ENCODE measurements at regions not wholly inside any gene's neighbourhood (a gene's known extent, or its start where the extent isn't known, plus 50 kb on each side); places are given as distances from the start of the nearest gene placed in this dataset.

DNA sequence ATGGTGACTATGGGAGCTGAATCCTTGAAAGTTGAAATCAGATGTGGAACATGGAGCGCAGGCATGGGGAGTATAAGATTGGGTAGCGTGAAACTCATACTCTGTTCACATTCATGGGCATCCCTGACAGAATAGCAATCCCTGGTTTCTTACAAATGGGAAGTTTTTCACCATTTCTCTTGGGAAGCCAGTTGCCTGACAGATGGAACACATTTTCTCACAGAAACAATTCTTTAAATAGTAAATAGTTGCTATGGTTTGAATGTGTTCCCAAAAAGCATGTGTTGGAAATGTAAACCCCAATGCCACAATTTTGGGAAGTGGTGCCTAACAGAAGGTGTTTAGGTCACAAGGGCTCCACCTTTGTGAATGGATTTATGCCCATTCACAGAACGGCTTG, 262.8 kb upstream of the HS3ST5 start:
- no peak for DNase-seq

DNA sequence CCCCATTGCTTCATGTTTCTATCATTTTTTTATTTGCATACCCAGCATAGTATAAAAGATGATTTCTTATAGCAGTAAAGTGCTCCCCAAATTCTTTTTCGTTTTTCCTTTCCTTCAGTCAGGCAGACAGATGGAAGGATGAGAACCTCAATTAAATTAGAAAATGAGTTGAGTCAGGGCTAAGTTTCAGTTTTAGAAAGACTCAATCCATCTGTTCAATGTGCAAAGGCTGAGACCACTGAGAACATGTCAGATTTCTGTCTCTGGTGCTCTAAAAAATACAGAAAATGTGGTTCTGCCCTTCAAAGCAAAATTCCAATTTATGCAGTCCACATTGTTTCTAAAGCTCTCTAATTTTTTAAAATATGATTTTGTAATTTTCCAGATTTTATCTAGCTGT, 257.6 kb upstream of the HS3ST5 start:
- no peak for DNase-seq

DNA sequence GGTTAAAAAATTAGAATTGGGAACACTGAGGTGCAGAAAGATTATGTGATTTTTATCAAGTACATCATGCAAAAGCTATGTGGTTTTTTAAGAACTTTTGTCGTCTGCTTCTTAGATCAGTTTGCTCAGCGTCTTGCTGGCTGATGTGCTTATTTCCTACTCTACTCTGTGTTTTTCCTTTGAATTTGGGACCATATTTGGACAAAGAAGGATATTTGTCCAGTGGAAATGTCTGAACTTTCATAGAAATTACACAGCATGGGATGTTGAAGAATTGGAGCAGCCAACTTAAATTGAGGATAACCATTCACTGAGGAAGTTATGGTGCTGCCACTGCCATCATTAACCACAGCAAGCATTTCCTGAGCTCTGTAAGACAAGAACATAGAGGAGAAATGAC, 252.8 kb upstream of the HS3ST5 start:
- DNase-seq = no peak

DNA sequence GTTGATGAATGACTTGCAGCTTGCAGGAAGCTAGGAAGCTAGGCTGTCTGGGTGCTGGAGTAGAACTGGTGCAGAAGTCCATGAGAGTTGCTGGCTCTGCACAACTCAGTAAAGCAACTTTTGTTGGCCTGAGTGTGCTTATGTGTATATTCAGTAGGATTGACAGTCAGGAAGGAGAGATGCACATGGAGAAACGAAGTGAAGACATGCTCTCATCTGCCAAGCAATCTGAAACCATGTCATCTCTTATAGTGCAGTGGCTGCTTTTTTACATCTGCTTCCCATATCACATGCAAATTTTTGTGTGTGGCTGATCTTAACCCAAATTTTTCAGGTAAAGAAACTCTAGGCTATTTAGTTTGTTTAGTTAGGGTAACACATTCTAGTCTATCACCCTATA, 252.4 kb upstream of the HS3ST5 start:
- no peak for DNase-seq

DNA sequence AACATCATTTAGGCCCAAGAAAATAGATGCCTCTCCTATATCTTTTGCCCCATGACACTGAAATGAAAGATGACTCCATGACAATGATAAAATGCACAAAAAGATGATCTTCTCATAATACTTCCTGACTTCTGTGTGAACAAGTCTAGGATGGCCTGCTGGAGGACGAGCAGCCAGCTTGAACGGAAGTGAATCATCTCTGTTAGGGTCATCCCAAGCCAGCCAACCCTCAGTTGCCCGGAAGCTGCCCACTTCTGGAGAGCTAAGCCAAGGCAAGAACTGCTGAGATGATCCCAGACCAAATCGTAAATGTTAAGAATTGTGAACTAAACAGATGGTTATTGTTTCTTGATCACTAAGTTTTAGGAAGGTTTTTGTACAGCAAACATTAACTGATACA, 249.7 kb upstream of the HS3ST5 start:
- no peak for DNase-seq

DNA sequence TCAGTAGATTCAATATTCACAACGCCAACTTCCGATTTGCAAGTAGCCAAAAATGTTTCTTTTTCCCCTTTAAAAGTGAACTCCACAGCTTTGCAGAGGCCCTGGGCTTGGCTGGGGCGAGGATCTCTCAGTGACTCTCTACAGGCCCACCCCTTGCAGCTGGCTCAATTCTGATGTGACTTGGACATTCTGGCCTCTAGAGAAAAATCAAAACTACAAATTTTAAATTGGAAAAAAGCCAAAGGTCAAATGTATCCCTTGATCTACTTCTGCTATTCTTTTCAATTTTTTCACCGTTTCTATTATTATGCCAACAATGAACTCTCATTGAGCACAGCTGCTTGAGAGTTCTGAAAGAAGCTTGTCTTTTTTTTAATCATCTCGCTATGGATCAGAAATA, 245.9 kb upstream of the HS3ST5 start:
- no peak for DNase-seq

DNA sequence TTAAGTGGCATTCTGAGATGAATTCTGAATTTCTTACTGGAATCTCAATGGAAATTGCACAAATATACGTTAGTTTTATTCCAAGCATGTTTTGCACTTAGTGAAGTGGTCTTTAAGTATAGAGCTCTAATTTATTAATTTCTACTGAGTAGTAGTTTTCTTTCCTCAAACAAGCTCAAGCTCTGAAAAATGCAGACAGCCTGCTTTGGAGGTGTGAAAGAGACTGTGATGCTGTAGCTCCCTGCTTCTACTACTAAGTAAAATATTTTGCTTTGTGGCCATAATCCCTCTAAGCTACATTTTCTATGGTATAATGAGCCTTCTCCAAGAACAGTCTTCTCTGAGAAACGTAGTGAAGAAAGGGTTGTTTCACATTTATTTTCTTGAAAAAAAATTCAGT, 243.5 kb upstream of the HS3ST5 start:
- no peak for DNase-seq

DNA sequence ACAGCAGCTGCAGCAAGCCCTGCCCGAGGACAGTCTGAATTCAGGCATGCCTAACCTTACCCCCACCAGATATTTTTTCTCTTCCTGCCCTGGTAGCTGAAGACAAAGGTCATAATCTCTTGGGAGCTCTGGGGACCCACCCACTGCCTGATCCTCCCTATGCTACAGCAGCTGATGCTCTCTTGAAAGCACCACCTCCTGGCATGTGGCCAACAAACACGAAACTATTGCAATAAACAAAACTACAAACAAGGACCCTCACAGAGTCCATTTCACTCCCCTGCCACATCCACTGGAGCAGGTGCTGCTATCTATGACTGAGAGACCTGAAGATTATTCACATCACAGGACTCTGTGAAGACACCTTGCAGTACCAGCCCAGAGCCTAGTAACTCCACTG, 238.5 kb upstream of the HS3ST5 start:
- DNase-seq = no peak

DNA sequence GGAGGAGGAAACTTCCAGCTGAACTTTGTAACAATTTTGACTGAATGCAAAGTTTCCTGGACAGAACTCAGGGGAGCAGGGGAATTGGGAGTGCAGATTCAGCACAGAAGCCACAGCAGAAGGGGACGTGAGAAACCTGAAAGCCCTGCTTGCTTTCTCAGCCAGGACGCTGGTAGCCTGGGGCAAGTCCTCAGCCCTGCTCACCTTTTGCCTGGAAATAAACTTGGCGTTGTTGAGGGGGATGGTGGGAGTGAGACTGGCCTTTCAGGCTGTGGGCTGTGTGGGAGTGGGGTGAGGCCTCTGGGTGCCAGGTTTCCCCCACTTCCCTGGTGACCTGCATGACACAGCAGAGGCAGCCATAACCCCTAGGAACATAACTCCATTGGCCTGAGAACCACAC, 238.1 kb upstream of the HS3ST5 start:
- DNase-seq = no peak

DNA sequence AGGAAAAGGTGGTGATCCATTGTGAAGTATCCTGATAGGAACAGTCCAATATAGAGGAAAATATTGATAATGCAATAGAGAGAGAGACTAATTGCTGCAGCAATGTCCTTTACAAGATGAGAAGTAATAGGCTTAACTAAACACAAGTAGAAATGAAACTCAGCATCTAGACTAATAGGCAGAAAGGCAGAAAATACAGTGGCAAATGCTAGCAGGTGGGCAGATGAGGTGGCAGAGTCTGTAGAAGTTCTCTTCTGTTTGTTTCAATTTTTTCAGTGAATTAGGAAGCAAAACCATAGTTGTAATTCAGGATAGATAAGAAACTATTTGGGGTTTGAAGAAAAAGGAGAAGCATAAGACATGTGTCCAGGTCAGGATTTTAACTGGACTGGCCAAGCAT, 236.7 kb upstream of the HS3ST5 start:
- DNase-seq = no peak

DNA sequence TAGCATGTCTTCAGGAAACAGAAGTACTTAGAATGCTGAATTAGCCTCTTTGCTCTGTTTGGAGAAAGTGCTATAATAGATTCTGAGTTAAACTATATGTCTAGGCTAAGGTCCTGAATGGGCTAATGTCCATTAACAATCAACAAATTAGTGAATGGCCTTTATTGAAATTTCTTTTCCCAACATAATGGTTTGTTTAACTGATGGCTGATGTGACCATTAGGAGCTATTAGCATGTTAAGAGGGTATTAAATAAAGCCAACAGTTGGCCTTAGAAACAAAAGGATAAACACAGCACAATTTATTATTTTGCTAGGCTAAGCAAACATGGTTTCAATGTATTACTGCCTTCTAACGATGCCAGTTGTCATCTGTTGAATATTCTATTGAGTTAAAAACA, 234.3 kb upstream of the HS3ST5 start:
- no peak for DNase-seq

DNA sequence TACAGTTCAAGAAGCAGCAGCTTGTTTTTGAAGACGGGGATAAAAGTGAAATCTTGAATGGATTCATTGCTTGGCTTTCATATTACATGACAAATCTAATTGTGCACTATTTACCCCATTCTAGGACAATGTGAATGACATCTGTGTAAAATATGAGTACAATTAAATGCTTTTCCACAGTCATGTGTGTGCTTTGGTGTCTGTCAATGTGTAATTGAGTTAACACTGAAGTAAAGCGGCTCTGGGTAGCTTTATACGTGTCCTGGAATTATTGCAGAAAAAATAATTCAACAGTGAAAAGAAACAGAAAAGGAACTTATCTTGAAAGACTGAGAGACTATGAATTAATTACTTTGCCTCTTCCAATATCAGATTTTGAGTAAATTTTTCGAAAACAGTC, 233.5 kb upstream of the HS3ST5 start:
- DNase-seq = no peak

DNA sequence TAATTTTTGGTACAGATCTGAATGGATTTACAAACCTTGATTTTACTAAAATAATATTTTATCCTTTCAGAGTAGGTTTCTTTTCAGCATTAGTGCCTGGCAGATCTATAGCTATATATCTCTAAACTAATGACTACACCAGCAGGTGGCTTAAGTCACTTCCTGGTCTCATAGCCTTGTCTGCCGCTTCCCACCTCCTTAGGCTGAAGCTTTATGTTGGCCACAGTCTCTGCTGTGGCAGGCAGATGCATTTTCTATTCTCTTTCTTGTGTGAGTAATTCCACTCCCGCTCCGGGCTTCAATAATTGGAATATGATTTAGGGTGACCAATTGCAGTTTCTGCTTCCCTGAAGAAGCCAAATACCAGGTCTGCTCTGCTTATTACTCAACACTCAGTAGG, 226.8 kb upstream of the HS3ST5 start:
- DNase-seq = no peak

DNA sequence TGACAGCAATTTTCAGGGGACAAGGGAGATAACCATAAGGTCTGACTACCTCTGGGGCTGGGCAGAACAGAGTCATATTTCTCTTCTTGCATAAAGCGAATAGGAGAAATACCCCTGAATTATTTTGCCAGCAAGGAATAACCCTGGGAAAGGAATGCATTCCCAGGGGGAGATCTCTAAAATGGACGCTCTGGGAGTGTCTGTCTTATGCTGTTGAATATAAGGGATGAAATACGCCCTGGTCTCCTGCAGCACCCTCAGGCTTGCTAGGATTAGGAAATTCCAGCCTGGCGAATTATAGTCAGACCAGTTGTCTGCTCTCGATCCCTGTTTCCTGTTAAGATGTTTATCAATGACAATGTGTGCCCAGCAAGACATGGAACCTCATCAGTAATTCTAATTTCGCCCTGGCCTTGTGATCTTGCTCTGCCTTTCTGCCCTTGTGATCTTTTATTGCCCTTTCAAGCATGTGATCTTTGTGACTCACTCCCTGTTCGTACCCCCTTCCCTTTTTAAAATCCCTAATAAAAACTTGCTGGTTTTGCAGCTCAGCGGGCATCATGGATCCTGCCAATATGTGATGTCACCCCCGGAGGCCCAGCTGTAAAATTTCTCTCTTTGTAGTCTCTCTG, 221.6 kb upstream of the HS3ST5 start:
- no peak for DNase-seq

DNA sequence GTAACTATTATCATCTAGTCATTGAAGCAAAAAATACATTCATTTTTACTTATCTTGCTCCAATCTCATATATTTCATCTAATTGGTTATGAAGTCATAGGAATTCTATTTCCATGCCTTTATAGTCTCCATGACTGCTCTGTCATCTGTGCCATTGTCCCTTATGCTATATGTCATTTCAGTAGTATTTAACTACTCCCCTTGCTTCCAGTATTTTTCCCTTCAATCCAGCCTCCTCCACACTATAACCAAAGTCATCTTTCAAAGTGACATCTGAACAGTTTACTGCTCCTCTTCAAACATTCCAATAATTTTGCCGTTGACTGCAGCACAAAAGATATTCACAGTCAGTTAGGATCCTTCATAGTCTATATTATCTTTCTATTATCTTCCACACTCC, 216.6 kb upstream of the HS3ST5 start:
- no peak for DNase-seq

DNA sequence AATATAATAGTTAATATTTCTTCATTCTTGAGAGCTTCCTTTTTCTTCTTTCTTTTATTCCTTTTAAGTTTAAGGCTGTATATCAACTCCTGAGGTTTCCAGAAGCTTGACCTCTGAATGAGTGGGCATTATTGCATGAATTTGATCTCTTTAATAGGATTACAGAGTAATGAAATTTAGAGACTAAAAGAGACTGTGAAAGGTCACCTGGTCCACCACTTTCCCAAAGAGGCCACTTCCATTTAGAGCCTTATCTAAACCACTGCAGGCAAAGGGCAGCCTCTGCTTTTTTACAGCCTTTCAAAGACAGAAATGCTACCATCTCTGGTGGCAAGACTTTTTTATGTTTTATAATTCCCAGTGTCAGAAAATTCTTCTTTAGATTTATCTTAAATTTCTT, 215.3 kb upstream of the HS3ST5 start:
- DNase-seq = no peak

DNA sequence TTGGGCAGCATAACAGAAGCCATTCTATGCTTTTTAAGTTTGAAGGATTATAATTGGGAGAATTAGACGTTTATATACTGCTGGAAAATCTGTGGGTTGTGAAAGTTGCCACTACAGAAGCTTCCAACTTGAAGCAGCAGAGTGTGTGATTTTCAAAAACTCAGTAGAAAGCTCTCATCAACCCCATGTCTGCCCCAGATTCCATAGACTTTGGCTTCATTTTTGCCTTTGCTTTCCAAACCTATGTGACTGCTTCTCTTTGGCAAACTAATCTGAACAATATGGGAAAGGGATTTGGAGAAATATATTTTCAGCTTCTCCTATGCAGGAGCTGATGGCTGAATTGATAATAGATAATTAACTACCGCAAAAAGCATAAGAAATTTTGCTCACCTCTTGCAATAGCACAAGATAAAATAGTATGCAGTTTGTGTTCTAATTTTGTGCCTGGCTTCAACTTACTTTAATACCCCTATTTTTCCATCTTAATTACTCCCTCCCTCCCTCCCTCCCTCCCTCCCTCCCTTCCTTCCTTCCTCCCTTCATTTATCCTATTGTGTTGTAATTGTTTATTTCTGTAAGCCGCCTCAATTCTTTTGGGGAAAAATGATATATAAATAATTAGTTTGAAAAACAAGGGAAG, 214.1 kb upstream of the HS3ST5 start:
- DNase-seq = no peak

DNA sequence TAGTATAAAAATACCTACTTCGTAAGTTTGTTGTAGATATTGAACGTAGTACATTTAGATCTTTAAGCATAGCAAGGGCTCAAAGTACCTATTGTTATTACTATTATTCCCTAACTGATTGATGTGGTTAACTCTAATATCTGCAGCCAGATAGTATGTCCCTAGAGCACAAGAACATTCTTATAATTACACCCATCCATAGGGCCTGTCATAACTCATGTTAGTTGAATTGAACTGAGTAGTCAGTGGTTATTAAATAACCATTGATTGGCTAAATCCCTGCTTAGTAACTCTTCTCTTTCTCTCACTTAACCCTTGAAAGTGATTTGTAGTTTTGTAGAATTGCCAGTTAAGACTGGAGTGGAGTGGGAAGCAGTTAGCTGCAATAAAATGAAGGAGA, 207.5 kb upstream of the HS3ST5 start:
- DNase-seq = no peak

DNA sequence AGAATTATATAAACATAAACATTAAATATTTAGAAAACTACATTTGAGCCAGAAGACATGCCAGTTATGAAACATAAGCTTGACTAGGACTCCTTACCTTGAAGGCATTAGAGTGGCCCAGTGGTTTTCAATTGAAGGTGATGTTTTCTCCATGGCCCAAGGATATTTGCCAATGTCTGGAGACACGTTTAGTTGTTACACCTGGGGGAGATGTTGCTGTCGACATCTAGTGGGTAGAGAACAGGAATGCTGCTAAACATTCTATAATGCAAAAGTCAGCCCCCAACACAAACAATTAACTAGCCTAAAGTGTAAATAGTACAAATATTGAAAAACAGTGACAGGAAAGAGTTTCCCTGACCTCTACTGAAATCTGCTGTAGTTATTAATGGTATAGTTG, 200.9 kb upstream of the HS3ST5 start:
- DNase-seq = no peak

DNA sequence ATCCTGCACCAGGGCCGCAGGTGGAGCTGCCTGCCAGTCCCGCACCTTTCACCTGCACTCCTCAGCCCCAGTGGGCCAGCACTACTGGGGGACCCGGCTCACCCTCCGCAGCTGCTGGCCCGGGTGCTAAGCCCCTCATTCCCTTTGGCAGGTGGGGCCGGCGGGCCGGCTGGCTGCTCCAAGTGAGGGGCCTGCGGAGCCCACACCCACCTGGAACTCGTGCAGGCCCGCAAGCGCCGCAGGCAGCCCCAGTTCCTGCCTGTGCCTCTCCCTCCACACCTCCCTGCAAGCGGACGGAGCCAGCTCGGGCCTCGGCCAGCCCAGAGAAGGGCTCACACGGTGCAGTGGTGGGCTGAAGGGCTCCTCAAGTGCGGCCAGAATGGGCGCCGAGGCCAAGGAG, 199.0 kb upstream of the HS3ST5 start:
- no peak for DNase-seq

DNA sequence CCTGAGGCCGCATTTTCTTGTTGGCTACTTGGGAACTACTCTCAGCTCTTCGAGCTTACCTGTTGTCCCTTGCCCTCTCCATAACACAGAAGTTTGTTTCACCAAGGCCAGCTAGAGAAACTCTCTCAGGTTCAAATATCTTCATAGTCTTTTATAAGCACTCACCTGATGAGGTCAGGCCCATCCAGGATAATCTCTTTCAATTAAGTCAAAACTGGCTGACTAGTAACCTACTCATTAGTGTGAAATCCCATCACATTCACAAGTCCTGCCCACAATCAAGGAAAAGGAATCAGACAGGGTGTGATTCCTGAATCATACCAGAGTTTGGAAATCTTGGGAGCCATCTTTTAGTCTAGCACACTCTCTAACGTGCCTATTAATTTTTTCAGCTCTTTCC, 195.2 kb upstream of the HS3ST5 start:
- no peak for DNase-seq

DNA sequence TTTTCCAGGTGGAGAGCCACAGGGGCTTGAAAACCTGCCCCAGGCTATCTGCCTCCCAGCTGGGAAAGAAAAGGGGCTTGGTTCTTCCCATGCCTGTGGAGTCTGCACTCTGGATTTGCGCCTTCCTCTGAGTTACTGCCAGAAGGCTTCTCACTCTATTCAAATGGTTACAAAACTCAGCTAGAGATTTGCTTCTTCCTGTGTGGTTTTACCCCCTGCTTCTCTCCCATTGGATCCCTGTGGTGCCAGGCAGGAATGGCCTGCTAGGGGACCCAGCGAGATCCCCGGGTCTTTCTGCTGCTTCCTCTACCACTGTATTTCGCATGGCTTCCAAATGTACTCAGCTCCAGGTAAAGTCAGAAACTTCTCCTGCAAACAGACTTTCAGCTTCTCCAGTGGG, 192.0 kb upstream of the HS3ST5 start:
- no peak for DNase-seq

DNA sequence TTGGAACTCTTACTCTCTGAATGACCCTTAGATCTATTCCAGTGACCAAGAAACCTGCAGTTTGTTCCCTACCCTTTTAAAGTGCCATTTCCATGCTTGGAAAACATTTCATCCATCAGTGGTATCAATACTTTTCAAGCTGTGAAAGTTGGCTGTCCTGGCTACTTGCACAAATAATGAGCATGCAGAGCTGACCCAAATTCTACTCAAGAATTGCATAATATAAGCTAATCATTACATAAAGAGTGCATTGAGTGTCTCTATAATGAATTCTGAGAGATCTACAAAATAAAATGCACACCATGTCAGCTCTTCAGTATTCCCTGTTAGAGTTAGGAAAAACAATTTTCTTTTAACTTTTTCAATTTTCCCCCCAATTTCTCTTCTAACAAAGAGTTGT, 181.3 kb upstream of the HS3ST5 start:
- no peak for DNase-seq

DNA sequence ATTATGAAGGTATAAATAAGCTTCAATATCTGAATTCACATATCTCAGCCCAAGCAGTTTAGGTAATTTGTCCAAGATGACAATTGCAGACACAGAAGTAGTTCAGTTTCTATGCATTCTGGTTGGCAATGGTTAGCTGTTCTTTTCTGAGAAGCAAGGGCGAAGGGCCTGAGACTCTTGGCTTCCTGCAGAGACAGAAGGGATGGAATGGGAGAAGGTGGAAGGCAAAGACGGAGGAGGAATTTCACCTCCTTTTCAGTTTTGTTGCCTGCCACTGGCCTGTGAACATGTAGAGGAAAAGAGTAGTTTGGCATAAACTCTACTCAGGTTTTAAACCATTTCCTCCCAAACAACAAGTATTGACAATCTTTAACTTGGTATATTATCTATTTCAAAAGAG, 180.7 kb upstream of the HS3ST5 start:
- no peak for DNase-seq

DNA sequence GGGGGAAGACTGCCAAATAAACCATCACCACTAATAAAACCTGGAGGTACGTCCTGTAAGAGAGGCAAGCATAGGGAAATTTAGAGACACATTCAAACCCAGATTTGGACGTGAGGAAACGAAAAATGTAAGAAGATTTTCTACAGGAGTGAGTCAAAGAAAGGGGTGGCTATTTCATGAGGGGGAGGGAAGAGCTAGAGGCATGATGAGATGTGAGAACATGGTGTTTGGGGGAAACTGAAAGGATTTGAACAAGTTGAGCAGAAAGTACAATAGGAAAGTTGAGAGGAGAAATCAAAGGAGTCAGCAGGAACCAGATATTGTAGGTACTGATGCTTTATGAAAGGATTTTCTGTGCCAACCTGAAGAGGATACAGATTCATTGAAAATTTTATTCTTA, 179.1 kb upstream of the HS3ST5 start:
- no peak for DNase-seq

DNA sequence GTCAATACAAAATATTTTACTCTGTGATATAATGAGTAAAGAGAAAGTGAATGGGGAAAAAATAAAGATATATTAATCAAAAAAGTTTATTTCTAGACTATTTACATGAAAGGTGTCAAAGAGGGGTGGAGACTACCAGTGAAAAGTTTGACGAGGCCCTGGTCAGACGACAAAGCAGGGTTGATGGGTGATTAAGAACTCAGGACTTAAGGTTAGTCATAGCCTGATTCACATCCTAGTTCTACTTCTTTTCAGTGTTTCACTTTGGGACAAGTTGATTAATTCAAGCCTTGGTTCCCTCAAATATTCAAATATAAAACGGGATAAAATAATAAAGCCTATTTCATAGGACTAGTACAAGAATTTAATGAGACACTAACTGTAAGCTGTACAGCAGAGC, 178.2 kb upstream of the HS3ST5 start:
- no peak for DNase-seq

Data from kidney glomerular epithelial cell (primary cell).